ENCODE measurements at regions not wholly inside any gene's neighbourhood (a gene's known extent, or its start where the extent isn't known, plus 50 kb on each side); places are given as distances from the start of the nearest gene placed in this dataset.

GRCh38 chr21:22311741-22312462, 1313.7 kb downstream of the NCAM2 start:
- ChIA-PET POLR2A (no interaction called here), CTCF (no interaction called here)
- TF ChIP-seq CTCF (IDR thresholded peaks at IDR 0.05; ENCODE audit: insufficient read depth, low read length, missing control alignments) = no peak
- H3K4me3 ChIP-seq (ENCODE audit: low read depth, low read length) = no peak overlapping the region
- DNase-seq (ENCODE audit: low read depth, low spot score) = no peak

GRCh38 chr21:22314963-22315362, 1316.8 kb downstream of the NCAM2 start:
- TF ChIP-seq CTCF (IDR thresholded peaks at IDR 0.05; ENCODE audit: insufficient read depth, low read length, missing control alignments) = no peak
- ChIA-PET POLR2A (no interaction called here), CTCF (no interaction called here)
- H3K4me3 ChIP-seq (ENCODE audit: low read depth, low read length) = no peak overlapping the region
- DNase-seq (ENCODE audit: low read depth, low spot score) = no peak

DNA sequence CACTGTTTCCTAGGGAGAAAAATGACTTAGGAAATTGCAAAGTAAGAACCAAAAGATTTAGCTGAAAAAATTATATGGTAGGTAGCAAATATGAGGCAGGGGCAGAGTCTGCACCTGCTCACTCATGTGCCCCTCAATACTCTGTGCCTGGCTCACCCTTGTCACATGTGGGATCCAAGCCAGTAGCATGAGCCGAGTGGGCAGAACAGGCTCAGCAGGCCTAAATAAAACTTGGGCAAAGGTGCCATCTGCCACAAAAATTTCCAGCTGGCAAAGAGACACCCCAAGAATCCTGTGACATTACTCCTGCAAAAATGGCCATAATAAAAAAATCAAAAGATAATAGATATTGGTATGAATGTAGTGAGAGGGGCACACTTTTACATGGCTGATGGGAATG, 1321.2 kb downstream of the NCAM2 start:
- ChIA-PET CTCF (no interaction called here), POLR2A (no interaction called here)
- no peak for TF ChIP-seq CTCF (IDR thresholded peaks at IDR 0.05; ENCODE audit: insufficient read depth, low read length, missing control alignments)
- no peak overlapping the region for H3K4me3 ChIP-seq (ENCODE audit: low read depth, low read length)
- no peak for DNase-seq (ENCODE audit: low read depth, low spot score)

DNA sequence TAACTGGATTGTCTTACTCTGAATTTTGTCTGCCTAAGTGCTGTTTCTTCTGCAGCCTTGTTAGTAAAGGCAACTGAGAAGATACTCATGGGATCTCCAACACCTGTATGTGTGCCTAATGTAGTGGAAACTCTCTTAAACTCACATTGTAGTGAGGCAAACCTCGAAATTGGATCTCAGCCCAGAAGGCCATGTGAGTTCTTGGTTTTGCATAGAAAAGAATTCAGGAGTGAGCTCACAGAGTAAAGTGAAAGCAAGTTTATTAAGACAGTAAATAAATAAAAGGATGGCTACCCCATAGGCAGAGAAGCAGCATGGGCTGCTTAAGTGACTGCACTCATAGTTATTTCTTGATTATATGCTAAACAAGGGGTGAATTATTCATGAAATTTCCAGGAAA, 1344.7 kb downstream of the NCAM2 start:
- no peak for TF ChIP-seq CTCF (IDR thresholded peaks at IDR 0.05; ENCODE audit: insufficient read depth, low read length, missing control alignments)
- H3K4me3 ChIP-seq (ENCODE audit: low read depth, low read length) = no peak overlapping the region
- DNase-seq (ENCODE audit: low read depth, low spot score) = no peak
- ChIA-PET CTCF (no interaction called here), POLR2A (no interaction called here)

DNA sequence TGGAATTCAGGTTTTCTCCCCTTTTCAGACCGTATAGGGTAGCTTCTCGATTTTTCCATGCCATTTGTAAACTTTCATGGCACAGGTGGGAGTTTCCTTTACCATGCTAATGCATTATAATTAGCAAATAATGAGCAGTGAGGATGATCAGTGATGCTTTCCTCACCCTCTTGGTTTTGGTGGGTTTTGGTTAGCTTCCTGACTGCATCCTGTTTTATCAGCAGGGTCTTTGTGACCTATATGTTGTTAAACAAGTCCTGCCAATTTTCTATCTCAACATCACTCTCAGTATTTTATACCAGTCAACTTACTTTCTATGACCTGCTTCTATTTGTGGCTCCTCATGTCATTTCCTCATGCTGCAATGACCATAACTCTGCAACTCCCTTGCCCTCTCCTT, 1345.1 kb downstream of the NCAM2 start:
- DNase-seq (ENCODE audit: low read depth, low spot score) = no peak
- ChIA-PET POLR2A (no interaction called here), CTCF (no interaction called here)
- H3K4me3 ChIP-seq (ENCODE audit: low read depth, low read length) = no peak overlapping the region
- no peak for TF ChIP-seq CTCF (IDR thresholded peaks at IDR 0.05; ENCODE audit: insufficient read depth, low read length, missing control alignments)

GRCh38 chr21:22343721-22344120, 1345.5 kb downstream of the NCAM2 start:
- no peak for TF ChIP-seq CTCF (IDR thresholded peaks at IDR 0.05; ENCODE audit: insufficient read depth, low read length, missing control alignments)

More at GRCh38 chr21:22343721-22344120, 1345.5 kb downstream of the NCAM2 start:
- ChIA-PET POLR2A (no interaction called here), CTCF (no interaction called here)
- DNase-seq (ENCODE audit: low read depth, low spot score) = no peak
- no peak overlapping the region for H3K4me3 ChIP-seq (ENCODE audit: low read depth, low read length)

Data from AG04449 (cell line).